GM21576 (cell line): ENCODE measurements at regions not wholly inside any gene's neighbourhood (a gene's known extent, or its start where the extent isn't known, plus 50 kb on each side); places are given as distances from the start of the nearest gene placed in this dataset.

Experiments
- ATAC-seq: cut with Tn5 transposase; IDR thresholded peaks from one replicate; pipeline ENCODE4 v1.9.1; 2021; ENCODE audit warnings: mild to moderate bottlenecking, moderate library complexity; ENCODE audit not compliant: unreplicated experiment

- ATAC-seq = no peak
These were observed 65.7 kb downstream of the IL21 start for GRCh38 chr4:122555216-122555615.

- no peak for ATAC-seq
These were observed 67.4 kb downstream of the IL21 start for GRCh38 chr4:122553432-122553831.

GRCh38 chr4:122552898-122553297, 68.0 kb downstream of the IL21 start:
- no peak for ATAC-seq

- no peak for ATAC-seq
These were observed 71.8 kb downstream of the IL21 start for GRCh38 chr4:122548886-122549630.

- no peak for ATAC-seq
These were observed 72.4 kb downstream of the IL21 start for GRCh38 chr4:122548452-122548851.

GRCh38 chr4:122542411-122543236, 78.2 kb downstream of the IL21 start:
- peak; percentile 83 for ATAC-seq

- peak; percentile 17 for ATAC-seq
These were observed 78.9 kb downstream of the IL21 start for GRCh38 chr4:122541996-122542395.

- no peak for ATAC-seq
These were observed 80.0 kb downstream of the IL21 start for GRCh38 chr4:122540838-122541237.

- no peak for ATAC-seq
These were observed 80.9 kb downstream of the IL21 start for GRCh38 chr4:122539861-122540465.

- no peak for ATAC-seq
These were observed 81.0 kb upstream of the IL2 start for GRCh38 chr4:122537388-122538135.

GRCh38 chr4:122536001-122536400, 79.5 kb upstream of the IL2 start:
- ATAC-seq = no peak

GRCh38 chr4:122534776-122535175, 78.3 kb upstream of the IL2 start:
- ATAC-seq = no peak

- ATAC-seq = no peak
These were observed 77.3 kb upstream of the IL2 start for GRCh38 chr4:122533841-122534240.

GRCh38 chr4:122532766-122533165, 76.2 kb upstream of the IL2 start:
- no peak for ATAC-seq

- ATAC-seq = no peak
These were observed 75.0 kb upstream of the IL2 start for GRCh38 chr4:122531514-122531913.

GRCh38 chr4:122531038-122531437, 74.5 kb upstream of the IL2 start:
- ATAC-seq = no peak

- no peak for ATAC-seq
These were observed 72.4 kb upstream of the IL2 start for GRCh38 chr4:122528879-122529278.

- no peak for ATAC-seq
These were observed 69.3 kb upstream of the IL2 start for GRCh38 chr4:122525865-122526264.

GRCh38 chr4:122524176-122524575, 67.7 kb upstream of the IL2 start:
- no peak for ATAC-seq

GRCh38 chr4:122522944-122523343, 66.4 kb upstream of the IL2 start:
- no peak for ATAC-seq

GRCh38 chr4:122517345-122517744, 60.8 kb upstream of the IL2 start:
- ATAC-seq = no peak
